Karpas-422 (cell line): ENCODE measurements at regions not wholly inside any gene's neighbourhood (a gene's known extent, or its start where the extent isn't known, plus 50 kb on each side); places are given as distances from the start of the nearest gene placed in this dataset.
"Not testable (repeated sequence)": the region's sequence is repeated elsewhere in the genome, so short reads cannot be mapped to it uniquely, and the experiment has no call there.

Experiments used
- DNase-seq: peaks from one replicate; pipeline ENCODE4 v3.0.0-alpha.2; 2015
- H2AFZ ChIP-seq: fragments of 200-600 bp; sonication (generic); 2 replicates; pipeline ENCODE4 v1.6.1; 2014; ENCODE audit warnings: antibody characterized with exemption, low read length, mixed read lengths
- H3K27ac ChIP-seq: fragments of 200-600 bp; sonication (generic); 2 replicates; pipeline ENCODE4 v1.5.1; 2014; ENCODE audit warnings: mild to moderate bottlenecking, low read length, moderate library complexity
- H3K27me3 ChIP-seq: fragments of 200-600 bp; sonication (generic); 2 replicates; pipeline ENCODE4 v1.6.1; 2014; ENCODE audit warnings: low read length, mixed read lengths
- H3K36me3 ChIP-seq: fragments of 200-600 bp; sonication (generic); 2 replicates; pipeline ENCODE4 v1.6.1; 2014; ENCODE audit warnings: low read length, mixed read lengths; ENCODE audit not compliant: insufficient read depth
- H3K4me1 ChIP-seq: fragments of 200-600 bp; sonication (generic); 2 replicates; pipeline ENCODE4 v1.6.1; 2014; ENCODE audit warnings: mild to moderate bottlenecking, low read length, mixed read lengths
- H3K4me2 ChIP-seq: fragments of 200-600 bp; sonication (generic); 2 replicates; pipeline ENCODE4 v1.6.1; 2014; ENCODE audit warnings: low read length, low read depth, mild to moderate bottlenecking; ENCODE audit not compliant: poor library complexity, severe bottlenecking
- H3K4me3 ChIP-seq: fragments of 200-600 bp; sonication (generic); 2 replicates; pipeline ENCODE4 v1.5.1; 2014; ENCODE audit warnings: mild to moderate bottlenecking, antibody characterized with exemption, low read length, mixed read lengths
- H3K79me2 ChIP-seq: fragments of 200-600 bp; sonication (generic); 2 replicates; pipeline ENCODE4 v1.6.1; 2014; ENCODE audit warnings: mild to moderate bottlenecking, low read length, mixed read lengths
- H3K9ac ChIP-seq: fragments of 200-600 bp; sonication (generic); 2 replicates; pipeline ENCODE4 v1.6.0; 2014; ENCODE audit warnings: low read length
- H3K9me2 ChIP-seq: fragments of 200-600 bp; sonication (generic), shearing (Covaris generic); replicated peaks from 2 replicates; pipeline ENCODE4 v1.6.0; 2014; ENCODE audit warnings: mild to moderate bottlenecking, low read length, moderate library complexity; ENCODE audit not compliant: insufficient read depth
- H3K9me3 ChIP-seq: fragments of 300-700, 200-600 bp; sonication (generic); 2 replicates; pipeline ENCODE4 v1.6.1; 2014; ENCODE audit warnings: low read length, mixed read lengths
- H4K20me1 ChIP-seq: fragments of 200-600 bp; sonication (generic); 2 replicates; pipeline ENCODE4 v1.6.1; 2014; ENCODE audit warnings: mild to moderate bottlenecking, antibody characterized with exemption, low read length, low read depth; ENCODE audit not compliant: insufficient read depth

GRCh38 chr2:111509225-111509869 lies 374.6 kb downstream of the ANAPC1 start:
- not testable (repeated sequence) for H3K9ac ChIP-seq, H3K27me3 ChIP-seq, H3K9me2 ChIP-seq, H3K79me2 ChIP-seq, H3K9me3 ChIP-seq, H3K4me1 ChIP-seq, H4K20me1 ChIP-seq, H3K4me3 ChIP-seq, H3K36me3 ChIP-seq, H2AFZ ChIP-seq, H3K27ac ChIP-seq, DNase-seq, H3K4me2 ChIP-seq

- not testable (repeated sequence) for DNase-seq, H3K27ac ChIP-seq, H3K4me3 ChIP-seq, H3K9me3 ChIP-seq, H3K27me3 ChIP-seq, H3K9ac ChIP-seq, H3K79me2 ChIP-seq, H3K9me2 ChIP-seq, H4K20me1 ChIP-seq, H3K4me1 ChIP-seq, H3K4me2 ChIP-seq, H3K36me3 ChIP-seq, H2AFZ ChIP-seq
These were observed 373.6 kb downstream of the ANAPC1 start for GRCh38 chr2:111510384-111510783.

GRCh38 chr2:111511062-111511461 lies 372.9 kb downstream of the ANAPC1 start:
- H3K9me2 ChIP-seq, H2AFZ ChIP-seq, H4K20me1 ChIP-seq, DNase-seq, H3K27me3 ChIP-seq, H3K36me3 ChIP-seq, H3K4me2 ChIP-seq, H3K4me1 ChIP-seq, H3K27ac ChIP-seq, H3K9me3 ChIP-seq, H3K4me3 ChIP-seq, H3K79me2 ChIP-seq, H3K9ac ChIP-seq: not testable (repeated sequence)

GRCh38 chr2:111512378-111512777 lies 371.6 kb downstream of the ANAPC1 start:
- H3K4me3 ChIP-seq, H3K27me3 ChIP-seq, H3K9ac ChIP-seq, H3K36me3 ChIP-seq, H4K20me1 ChIP-seq, H3K9me2 ChIP-seq, DNase-seq, H3K4me2 ChIP-seq, H3K9me3 ChIP-seq, H2AFZ ChIP-seq, H3K79me2 ChIP-seq, H3K27ac ChIP-seq, H3K4me1 ChIP-seq: not testable (repeated sequence)

GRCh38 chr2:111514138-111514537 lies 369.9 kb downstream of the ANAPC1 start:
- not testable (repeated sequence) for H3K9ac ChIP-seq, H3K27me3 ChIP-seq, H2AFZ ChIP-seq, H3K36me3 ChIP-seq, H3K4me1 ChIP-seq, H3K9me3 ChIP-seq, H3K9me2 ChIP-seq, H3K79me2 ChIP-seq, H3K27ac ChIP-seq, H3K4me2 ChIP-seq, H3K4me3 ChIP-seq, H4K20me1 ChIP-seq, DNase-seq

- H3K4me1 ChIP-seq, H3K79me2 ChIP-seq, H3K27ac ChIP-seq, H4K20me1 ChIP-seq, H3K4me2 ChIP-seq, H3K36me3 ChIP-seq, H3K9me2 ChIP-seq, H3K9me3 ChIP-seq, H2AFZ ChIP-seq, DNase-seq, H3K9ac ChIP-seq, H3K27me3 ChIP-seq, H3K4me3 ChIP-seq: not testable (repeated sequence)
These were observed 366.8 kb downstream of the ANAPC1 start for GRCh38 chr2:111517050-111517720.

- not testable (repeated sequence) for DNase-seq, H3K9ac ChIP-seq, H3K36me3 ChIP-seq, H3K79me2 ChIP-seq, H3K27me3 ChIP-seq, H3K4me3 ChIP-seq, H2AFZ ChIP-seq, H3K27ac ChIP-seq, H3K9me3 ChIP-seq, H3K9me2 ChIP-seq, H3K4me1 ChIP-seq, H4K20me1 ChIP-seq, H3K4me2 ChIP-seq
These were observed 366.3 kb downstream of the ANAPC1 start for GRCh38 chr2:111517721-111518053.

- H3K79me2 ChIP-seq, result no peaks in the 10 kb centered on the region
- peaks cover 11% of the 10 kb centered on the region for H3K4me1 ChIP-seq
- no peaks in the 10 kb centered on the region for H3K9me2 ChIP-seq
- H3K27me3 ChIP-seq, result no peaks in the 10 kb centered on the region
- H3K27ac ChIP-seq, result no peak overlapping the region
- no peaks in the 10 kb centered on the region for H3K36me3 ChIP-seq
- H3K4me3 ChIP-seq, result no peak overlapping the region
- no peaks in the 10 kb centered on the region; the same call in 1 of the 2 replicates for H4K20me1 ChIP-seq
- H3K9ac ChIP-seq, result no peak overlapping the region
- no peak overlapping the region for H3K4me2 ChIP-seq
- H3K9me3 ChIP-seq, result no peaks in the 10 kb centered on the region
- no peak overlapping the region for H2AFZ ChIP-seq
- no peak for DNase-seq
These were observed 364.9 kb downstream of the ANAPC1 start for GRCh38 chr2:111519071-111519470.
